HL-60 (cell line): ENCODE measurements at regions not wholly inside any gene's neighbourhood (a gene's known extent, or its start where the extent isn't known, plus 50 kb on each side); places are given as distances from the start of the nearest gene placed in this dataset.

ENCODE experiments used
- CTCF ChIP-seq: IDR thresholded peaks from one replicate; pipeline ENCODE4 v1.5.1; 2011; ENCODE audit warnings: low read length, control low read depth, inconsistent platforms; ENCODE audit not compliant: insufficient read depth
- POLR2AphosphoS5 ChIP-seq: IDR thresholded peaks from 2 replicates; pipeline ENCODE4 v1.6.1; 2012; ENCODE audit warnings: low read depth
- SPI1 ChIP-seq: IDR thresholded peaks from 2 replicates; pipeline ENCODE4 v1.6.1; 2012; ENCODE audit warnings: low read depth, mild to moderate bottlenecking, borderline replicate concordance
- TF ChIP-seq, protein P1 (sequence below): IDR thresholded peaks from 2 replicates; pipeline ENCODE4 v1.6.1; 2012; ENCODE audit warnings: low read depth; ENCODE audit not compliant: insufficient replicate concordance

DNA sequence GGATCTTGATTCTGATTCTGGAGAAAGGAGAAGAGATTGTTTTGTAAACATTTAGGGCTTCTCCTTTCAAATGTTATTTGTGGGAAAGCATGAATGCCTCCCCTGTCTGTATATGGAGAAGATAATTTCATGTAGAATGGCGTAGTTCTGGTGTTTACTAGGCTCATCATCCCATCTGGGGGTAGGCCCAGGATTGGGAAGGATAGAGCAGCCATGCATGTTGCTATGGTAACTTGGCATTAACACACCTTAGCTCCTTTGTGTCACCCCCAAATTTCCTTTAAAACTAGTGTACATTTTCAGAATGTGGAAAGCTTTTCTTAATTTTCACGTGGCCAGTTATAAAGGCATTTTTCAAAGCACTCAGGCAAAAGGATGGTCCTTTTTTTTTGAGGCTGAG, 57.5 kb upstream of the EED start:
- TF ChIP-seq CTCF: no peak
- TF ChIP-seq SPI1: no peak
- TF ChIP-seq, protein P1, sequence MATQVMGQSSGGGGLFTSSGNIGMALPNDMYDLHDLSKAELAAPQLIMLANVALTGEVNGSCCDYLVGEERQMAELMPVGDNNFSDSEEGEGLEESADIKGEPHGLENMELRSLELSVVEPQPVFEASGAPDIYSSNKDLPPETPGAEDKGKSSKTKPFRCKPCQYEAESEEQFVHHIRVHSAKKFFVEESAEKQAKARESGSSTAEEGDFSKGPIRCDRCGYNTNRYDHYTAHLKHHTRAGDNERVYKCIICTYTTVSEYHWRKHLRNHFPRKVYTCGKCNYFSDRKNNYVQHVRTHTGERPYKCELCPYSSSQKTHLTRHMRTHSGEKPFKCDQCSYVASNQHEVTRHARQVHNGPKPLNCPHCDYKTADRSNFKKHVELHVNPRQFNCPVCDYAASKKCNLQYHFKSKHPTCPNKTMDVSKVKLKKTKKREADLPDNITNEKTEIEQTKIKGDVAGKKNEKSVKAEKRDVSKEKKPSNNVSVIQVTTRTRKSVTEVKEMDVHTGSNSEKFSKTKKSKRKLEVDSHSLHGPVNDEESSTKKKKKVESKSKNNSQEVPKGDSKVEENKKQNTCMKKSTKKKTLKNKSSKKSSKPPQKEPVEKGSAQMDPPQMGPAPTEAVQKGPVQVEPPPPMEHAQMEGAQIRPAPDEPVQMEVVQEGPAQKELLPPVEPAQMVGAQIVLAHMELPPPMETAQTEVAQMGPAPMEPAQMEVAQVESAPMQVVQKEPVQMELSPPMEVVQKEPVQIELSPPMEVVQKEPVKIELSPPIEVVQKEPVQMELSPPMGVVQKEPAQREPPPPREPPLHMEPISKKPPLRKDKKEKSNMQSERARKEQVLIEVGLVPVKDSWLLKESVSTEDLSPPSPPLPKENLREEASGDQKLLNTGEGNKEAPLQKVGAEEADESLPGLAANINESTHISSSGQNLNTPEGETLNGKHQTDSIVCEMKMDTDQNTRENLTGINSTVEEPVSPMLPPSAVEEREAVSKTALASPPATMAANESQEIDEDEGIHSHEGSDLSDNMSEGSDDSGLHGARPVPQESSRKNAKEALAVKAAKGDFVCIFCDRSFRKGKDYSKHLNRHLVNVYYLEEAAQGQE: no peak
- TF ChIP-seq POLR2AphosphoS5: no peak
